AG08395 (cell line): ENCODE measurements at regions not wholly inside any gene's neighbourhood (a gene's known extent, or its start where the extent isn't known, plus 50 kb on each side); places are given as distances from the start of the nearest gene placed in this dataset.
A peak's percentile ranks its signal among the peaks of the same experiment; 100 is the strongest.

ENCODE experiments used
- DNase-seq: peaks from one replicate; pipeline ENCODE4 v3.0.0; 2012; ENCODE audit warnings: mixed read lengths, low spot score

DNA sequence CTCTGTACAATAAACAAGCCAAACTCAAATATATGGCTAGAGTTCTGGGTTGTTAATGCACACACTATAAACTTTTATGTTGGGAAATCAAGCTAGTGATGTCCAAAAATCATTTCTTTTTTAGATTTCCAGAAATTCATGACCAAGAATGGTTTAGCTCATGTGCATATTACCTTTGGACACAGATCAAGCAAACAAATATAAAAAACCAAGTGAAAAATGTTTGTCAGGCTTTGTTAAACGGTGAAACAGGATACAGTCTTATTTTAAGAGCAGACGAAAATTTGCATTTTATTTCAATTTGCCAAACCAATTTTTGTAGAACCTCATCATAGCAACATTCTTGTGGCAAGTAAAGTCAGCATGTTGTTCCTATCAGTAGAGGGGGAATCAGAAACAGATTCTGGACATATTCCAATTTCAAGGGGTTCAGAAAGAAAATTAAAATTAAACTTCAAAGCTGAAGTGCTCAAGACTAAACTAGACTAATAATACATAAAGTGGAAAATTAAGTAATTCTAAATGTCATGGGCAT is 413.6 kb downstream of the TRIML1 start:
- DNase-seq: no peak

DNA sequence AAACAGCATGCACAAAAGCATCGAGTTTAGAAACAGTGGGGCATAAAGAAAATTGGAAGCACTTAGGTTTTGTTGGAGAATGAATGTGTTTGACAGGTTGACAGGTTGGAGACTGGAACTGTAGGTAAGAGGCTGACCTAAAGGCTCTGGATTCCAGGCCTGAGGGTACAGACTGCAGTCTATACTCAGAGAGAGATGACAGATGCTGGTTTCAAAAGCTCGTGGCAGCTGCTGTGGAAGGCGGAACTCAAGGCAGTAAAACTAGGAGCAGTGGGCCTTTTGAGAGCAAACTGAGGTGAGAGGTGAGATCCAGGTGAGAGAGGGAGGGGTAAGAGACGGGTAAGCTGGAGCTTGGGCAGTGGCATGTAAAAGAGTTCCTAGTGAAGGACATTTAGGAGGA is 415.2 kb downstream of the TRIML1 start:
- DNase-seq: no peak

DNA sequence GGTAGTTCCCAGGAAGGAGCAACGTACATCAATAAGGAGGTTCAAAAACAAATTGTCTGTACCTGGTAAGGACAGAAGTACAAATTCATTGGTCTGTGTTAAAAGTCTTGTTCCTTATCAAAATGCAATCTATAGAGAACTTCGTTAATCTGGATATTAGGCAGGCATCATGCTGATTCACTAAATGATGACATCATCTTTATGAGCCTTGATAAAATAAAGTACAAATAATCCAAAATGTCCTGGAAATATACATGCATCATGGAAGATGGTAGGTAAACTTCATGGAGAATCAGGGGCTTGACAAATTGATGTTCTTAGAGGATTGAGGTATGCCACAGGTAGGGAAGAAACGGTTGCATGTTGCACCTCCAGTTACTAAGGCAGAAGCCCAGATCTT is 433.9 kb downstream of the TRIML1 start:
- DNase-seq: no peak

DNA sequence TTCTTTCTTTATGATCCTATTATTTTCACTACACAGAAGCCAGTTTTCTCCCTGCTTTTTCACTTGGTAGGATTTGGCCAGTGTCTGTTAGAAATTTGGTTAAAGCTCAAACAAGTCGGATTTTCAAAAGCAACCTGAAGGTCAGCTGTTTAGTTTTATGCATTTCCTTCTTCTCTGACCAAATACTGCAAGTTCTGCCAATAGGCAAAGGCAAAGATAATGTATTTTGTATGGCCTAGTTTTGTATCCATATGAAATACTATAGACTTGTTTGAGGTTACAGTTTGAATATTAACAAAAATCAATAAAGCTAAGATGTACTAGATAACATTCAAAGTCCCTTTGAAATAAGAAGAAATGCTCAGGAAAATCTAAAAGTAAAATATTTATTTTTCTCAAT is 439.4 kb downstream of the TRIML1 start:
- DNase-seq: no peak

DNA sequence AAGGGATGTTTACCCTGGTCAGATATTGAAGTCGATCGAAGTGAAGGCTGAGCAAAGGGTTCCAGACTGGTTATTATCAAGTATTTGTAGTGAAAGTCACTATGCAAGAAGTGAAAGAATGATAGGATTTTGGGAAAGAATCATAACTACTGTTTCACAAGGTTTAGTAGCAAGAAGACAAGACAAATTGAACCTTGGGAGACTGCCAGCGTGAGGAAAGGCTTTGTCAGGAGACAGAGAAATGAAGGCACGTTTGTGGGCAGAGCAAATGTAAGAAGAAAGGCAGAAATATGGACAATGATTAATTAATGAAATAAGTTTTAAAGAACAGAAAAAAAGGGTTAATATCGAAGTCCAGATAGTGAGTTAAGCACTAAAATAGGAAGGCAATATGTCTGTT is 456.8 kb downstream of the TRIML1 start:
- no peak for DNase-seq

DNA sequence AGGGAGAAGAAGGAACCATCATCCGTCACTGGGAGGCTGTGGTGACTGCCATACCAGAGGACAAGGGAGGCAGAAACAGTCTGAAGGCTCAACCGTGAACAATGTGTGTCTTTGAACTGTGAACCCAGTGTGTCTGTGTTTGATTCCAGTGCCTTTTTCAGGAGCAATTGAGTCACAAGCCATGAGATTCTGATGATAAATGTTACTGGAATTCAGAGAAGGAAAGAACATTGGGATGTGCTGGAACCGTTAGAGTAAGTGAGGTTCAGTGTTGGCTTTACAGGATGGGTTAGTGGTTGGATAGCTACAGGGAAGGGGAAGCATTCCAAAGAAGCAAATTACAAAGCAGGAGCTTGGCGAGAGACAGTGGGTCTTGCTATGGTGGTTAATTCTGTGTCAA is 464.4 kb downstream of the TRIML1 start:
- DNase-seq: no peak

DNA sequence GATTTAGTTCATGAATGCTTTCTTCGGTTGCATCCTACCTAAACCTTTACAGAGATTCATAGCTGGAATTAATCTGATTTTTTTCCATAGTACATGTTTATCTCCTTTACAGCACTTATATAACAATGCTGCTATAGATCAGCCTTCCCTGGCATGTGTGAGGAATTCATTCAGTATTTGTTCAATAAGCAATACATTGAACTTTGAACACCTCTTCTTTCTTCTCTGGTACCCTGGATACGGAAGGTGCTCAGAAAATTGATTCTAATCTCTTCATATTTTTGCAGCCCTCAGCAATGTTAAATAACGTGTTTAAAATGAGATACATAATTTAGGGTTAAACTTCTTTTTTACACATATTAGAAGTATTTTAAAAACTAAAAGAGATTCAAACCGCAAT is 467.4 kb downstream of the TRIML1 start:
- DNase-seq: no peak

DNA sequence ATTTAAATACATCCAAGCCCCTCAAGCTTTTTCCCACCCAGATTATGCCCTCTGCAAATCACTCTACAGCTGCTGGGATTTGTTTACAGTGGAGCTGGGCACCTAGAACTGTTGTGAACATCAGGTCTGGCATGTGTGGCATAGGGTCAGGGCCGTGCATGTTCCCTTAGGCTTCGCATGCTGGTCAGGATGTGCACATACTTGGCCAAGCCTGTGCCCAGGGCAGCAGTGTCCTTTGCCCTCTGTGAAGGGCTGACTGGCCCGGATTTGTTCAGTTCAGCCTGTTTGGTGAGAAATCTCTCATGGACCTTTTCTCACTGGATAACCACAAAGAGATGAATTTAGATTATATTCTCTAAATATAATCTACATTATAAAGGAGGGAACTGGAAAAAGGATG is 471.9 kb downstream of the TRIML1 start:
- no peak for DNase-seq

DNA sequence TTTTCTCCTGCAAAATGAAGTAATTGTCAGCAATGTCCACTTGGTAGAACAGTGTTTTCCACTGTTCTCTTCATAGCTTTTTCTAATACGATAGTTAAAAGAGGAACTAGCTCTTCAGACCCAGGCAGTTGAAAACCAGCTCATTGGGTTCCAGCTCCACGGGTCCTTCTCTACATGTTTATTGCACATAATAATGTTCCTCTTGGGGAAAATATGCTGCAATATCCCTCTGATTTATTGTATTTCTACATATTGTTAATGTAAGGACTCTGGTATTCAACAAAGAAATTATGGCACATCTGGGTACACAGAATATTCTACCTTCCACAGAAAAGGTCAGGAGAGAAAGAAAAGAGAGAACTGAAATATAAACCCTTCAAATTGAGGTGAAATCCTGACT is 473.4 kb downstream of the TRIML1 start:
- no peak for DNase-seq

DNA sequence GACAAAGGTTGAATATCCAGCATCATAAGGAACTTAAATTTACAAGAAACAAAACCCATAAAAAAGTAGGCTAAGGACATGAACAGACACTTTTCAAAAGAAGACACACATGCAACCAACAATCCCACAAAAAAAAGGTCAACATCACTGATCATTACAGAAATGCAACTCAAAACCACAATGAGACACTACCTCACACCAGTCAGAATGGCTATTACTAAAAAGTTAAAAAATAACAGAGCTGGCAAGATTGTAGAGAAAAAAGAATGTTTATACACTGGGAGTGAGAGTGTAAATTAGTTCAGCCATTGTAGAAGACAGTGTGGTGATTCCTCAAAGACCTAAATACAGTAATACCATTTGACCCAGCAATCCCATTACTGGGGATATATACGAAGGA is 474.7 kb downstream of the TRIML1 start:
- no peak for DNase-seq

DNA sequence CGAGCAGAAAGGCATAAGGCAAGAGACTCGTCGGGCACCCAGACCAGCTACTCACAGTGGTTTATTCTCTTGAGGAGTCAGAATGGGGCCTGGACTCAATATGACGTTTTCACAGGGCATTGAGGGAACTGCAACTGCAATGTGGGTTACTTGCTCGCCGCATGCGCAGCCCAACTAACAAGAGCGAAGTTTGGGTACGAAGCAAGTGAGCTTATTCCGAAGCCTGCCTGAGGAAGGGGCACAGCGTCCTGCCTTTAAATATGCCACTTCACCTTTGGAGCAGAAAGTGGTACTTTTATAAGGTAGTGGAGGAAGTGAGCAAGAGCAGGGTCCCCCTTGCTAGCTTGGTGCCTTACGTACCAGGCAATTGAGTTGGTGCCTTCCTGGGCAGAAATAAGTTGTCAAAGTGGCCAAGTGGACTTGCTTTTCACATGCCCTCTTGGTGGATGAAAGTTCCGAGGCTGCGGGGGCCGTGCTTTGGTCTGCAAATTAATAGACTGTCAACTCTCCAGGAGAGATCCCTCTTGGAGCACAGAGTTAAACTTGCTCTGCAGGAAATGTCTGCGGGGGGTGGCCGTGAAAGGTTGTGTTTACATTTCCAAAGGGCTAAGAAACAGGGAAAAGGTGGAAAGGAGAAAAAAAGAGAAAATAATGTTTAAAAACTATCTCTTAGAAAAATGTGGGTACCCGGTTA is 480.4 kb downstream of the TRIML1 start:
- DNase-seq: no peak

DNA sequence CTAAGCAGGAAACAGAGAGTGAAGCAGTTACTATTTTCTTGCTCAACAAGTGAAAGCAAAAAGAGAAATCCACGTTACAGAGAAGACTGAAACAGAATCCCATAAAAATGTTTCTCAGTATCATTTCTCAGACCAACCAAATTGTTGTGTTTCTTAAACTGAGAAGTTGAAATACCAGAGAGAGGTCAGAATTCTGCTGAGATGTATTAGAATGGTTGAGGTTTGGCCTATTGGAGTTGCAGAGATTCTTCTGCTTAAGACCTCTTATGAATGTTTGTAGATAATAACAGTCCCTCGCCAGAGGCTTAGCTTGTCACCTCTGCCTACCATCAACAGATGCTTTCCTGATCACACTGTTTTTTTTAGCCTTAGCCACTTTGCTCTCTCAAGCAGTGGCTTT is 481.4 kb downstream of the TRIML1 start:
- DNase-seq: no peak

DNA sequence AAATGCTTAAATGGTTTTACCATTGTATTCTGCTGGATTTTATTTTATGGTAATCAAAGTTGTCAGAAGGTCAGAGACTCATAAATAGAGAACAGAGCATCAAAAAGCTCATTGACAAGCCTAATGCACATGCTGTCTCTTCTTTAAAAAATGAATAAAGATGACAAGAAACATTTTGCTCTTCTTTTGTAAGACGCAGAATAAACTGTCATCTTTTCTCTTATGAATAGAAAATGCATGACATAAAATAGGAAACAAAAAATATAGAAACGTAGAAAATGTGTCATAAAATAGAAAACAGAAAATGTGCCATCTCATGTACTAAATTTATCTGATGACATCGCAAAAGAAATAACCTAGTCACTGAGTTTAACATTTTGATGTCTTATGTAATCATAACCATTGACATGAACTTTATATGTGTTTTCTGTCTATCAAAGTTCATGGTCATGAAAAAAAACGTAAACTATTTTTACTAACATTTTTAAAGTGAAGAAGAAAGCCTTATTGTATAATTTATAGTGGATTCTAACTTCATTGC is 484.1 kb downstream of the TRIML1 start:
- DNase-seq: no peak

DNA sequence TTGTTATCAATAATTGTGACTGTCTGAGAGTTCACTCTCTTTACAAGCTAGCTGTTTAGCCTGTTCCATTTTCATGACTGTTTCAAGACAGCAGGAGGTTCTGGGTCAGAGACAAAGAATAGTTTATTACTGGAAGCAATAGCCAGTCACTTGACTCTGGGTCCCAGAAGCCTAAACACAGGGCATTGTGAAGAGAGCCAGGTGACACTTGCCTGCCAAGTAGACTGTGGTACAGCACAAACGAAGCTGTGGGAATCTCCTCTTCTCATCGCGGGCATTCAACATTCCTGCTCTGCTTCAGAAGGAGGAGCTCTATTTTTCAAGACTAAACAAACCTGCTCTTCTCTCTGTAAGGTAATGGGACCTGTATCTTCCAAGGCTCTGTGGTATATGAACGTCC is 485.1 kb downstream of the TRIML1 start:
- no peak for DNase-seq

DNA sequence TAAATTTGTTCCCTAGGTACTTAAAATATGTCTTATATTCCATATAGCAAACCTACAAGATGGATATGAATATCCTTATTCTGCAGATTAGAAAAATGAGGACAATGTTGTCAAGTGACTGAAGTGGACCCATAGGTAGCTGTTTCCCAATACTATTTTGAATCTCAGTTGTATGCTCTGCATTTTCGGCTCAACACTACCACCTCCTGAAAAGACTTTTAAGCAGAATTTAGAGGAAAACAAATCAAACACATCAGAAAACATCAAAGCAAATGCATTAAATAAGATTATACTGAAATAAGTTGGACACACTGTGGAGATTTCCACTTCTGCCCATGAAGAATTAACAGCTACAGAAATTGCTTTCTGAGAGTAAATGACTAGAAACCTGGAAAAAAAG is 488.7 kb downstream of the TRIML1 start:
- DNase-seq: no peak

DNA sequence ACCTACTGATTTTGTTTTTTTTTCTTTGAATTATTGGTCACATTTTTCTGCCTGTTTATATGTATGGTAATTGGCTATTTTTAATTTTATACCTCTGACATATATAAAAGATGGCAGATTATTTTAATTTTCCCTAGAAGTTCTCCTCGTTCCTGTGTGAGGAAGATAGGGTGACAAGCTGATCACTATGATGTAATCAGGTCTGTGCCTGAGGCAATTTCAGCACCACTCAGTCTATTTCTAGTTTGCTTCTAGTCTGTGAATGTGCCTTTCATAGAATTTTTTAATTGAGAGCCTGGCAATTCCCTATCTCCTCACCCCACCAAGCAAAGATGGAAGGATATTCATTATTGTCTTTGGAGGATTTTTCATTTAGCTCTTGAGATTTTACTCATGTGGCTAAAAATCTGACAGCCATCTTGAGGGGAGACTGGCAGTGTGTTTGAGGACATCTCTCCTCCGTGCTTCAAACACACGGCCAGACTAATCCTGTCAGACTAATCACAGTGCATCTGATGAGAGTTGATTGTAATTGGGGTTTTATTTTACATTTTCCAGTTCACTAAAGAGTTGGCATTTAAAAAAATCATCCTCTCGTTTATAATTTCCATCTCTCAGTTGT is 500.3 kb downstream of the TRIML1 start:
- DNase-seq: no peak

DNA sequence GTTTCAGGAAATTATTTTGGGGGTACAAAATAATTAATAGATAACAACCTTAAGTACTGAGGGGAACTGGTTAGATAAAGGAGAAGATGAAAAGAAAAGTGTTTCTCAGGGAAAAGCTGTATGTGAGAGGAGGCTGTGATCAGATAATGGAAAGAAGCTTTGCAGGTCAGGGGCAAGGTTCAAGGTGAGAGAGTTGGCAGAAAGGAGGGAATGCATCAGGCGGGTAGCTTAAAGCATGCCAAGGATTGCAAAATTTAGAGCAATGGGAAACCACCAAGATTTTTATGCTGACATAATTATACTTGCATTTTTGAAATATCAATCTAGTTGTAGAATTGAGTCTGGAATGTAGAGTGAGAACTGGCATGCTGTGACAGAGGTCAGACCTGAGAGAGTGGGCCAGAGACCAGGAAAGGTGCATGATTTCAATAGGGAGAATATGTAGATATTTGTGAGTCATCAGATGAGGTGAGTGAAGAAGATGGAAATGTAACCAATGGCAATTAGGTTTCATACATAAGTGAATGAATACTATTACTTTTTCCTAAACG is 508.7 kb downstream of the TRIML1 start:
- DNase-seq: no peak

DNA sequence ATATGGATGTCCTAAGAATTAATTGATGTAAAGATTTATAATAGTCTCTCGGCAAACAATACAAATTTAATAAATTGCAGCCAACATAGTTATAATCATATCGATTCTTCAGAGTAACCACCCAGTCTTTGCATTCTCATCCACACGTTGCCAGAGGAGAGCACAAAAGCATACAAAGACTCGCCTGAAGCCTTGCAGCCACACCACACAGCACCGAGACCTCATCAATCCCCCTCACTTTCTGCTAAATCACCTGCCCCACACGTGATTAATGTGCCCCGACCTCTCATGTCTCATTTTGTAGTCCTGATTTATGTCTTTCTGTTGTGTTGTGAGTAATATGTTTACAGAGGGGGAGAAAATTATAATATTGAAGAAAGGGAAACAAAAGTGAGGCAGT is 510.4 kb downstream of the TRIML1 start:
- DNase-seq: no peak

DNA sequence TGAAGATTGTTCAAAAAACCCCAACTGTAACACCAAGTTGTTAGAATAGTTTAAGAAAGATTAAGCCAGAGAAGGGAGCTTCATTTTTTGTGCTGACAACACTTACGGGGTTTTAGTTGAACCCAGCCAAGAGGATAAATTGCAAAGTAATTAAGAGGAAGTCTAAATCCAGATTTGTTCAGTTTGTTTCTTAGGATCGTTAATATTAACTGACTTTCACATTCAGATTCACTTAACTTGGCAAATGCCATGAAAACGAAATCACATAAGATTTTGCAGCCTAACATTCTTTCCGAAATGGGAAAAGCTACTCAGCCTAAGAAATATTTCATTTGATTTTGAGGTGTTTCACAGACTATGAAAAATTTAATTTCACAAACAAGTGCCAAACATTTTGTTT is 511.3 kb downstream of the TRIML1 start:
- no peak for DNase-seq

DNA sequence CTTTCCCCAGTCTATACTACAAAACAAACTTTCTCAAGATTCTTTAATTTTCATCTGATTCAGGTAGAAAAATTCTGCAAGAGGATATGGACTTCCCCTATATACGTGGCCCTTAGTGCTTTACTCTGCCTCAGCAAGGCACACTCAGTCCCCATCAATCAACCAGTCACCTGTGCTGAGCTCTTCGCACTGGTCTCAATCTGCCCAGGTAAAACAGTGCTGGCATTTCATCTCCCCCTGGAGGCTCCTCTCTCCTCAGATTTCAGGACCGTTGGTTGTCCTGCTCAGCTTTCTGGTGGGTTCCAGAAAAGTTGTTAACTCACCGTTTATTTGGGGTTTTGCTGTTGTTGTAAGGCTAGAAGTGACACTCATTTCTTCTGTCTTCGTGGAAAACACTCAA is 518.1 kb downstream of the TRIML1 start:
- DNase-seq: no peak

DNA sequence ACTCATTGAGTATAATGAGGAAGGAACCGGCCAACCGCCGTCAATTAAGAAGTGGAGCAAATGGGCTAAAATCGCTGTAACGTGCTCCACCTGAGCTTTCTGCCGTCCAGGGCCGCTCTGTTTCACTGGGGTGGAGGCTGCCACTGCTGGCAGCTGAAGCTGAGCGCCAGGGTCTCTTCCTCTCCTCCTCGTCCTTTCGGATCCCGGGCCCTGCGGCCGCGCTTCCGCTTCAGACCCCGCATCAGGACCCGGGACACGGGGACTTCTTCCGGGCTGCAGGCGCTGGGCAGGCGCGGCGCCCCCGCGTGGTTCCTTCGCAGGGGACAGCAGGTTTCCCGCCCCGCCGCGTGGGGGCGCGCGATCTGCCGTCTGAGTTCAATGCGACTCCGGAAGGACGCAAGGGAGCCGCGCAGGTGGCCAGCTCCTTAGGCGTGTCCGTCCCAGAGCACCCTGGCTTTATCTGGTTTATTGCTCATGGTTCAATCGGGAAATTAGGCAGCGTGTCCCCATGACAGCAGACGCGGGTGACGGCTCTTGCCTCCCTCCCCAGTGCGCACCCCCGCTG is 519.8 kb downstream of the TRIML1 start:
- DNase-seq: no peak

DNA sequence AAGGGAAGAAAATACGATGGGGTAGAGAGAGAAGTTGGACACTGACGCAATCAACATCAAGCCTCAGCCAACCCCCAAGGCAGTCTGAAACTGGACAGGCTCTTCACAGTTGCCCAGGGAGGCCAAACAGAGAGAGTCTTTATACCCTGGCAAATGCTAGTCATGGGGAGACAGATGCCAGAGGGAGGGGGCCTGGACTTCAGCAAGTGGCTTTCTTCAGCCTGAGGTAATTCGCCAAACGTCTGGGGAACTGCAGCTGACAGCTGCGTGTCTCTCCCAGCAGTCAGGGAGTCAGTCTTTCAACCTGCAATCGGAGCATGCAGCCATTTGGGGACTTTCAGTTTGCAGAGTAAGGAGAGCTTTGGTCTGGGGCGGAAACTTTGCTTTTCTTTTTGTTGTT is 521.6 kb downstream of the TRIML1 start:
- DNase-seq: no peak

DNA sequence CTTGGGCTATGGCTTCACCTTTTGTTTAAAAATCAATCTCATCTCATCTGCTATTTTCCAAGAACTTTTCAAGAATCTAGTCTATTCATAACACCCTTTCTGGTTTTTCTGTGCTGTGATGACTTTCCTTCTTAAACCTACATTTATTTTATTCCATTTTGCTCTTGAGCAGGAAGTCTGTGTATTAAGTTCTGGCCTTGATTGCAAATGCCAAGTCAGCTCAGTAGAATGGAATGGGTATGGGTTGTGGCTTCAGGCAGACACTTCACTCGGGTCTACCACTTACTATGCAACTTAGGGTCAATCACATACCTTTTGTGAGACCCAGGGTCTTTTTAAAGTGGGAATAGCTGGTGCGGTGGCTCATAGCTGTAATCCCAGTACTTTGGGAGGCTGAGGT is 522.3 kb downstream of the TRIML1 start:
- peak; percentile 25 for DNase-seq
